ENCODE measurements at regions not wholly inside any gene's neighbourhood (a gene's known extent, or its start where the extent isn't known, plus 50 kb on each side); places are given as distances from the start of the nearest gene placed in this dataset.

DNA sequence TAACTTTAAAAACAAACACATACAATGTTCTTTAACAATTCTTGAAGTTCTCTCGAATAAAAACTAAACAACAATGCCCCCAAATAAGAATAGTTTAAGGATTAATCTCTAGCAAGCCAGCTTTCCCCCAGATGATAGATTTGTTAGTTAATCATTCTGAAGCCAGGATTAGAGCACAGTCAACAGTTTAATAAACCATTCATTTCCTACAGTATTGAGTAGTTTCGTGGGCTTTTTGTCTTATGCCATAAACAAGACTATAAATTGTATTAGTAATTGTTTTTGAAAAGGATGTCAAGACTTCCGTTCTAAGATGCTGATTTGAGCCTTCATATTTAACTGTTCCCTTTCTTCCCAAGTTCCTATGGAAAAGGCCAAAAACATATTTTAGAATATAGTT is 136.6 kb downstream of the PIK3R1 start:
- no peak for DNase-seq (ENCODE audit: low read depth in 2 of 2)

- DNase-seq (ENCODE audit: low read depth in 2 of 2) = no peak
These were observed 138.0 kb downstream of the PIK3R1 start for GRCh38 chr5:68353605-68354004.

DNA sequence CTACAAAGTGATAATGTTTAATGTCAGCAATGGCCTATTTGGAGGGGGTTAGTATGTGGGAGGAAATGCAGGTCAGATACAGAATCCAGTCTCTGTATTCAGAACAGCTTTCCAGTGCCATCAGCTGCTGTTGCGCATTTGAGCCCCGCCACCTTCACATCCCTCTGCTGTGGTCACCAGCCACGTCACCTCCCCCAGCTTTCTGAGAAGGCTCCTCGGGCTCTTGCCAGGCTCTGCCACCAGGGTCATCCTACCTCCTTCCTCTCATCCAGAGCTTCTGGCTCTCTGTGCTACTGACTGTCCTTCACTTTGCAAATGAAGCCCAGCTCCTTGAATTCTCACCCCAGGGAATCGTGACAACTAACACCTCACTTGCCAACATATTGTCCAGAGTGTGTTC is 138.8 kb downstream of the PIK3R1 start:
- no peak for DNase-seq (ENCODE audit: low read depth in 2 of 2)

- no peak for DNase-seq (ENCODE audit: low read depth in 2 of 2)
These were observed 140.7 kb downstream of the PIK3R1 start for GRCh38 chr5:68356216-68356615.

DNA sequence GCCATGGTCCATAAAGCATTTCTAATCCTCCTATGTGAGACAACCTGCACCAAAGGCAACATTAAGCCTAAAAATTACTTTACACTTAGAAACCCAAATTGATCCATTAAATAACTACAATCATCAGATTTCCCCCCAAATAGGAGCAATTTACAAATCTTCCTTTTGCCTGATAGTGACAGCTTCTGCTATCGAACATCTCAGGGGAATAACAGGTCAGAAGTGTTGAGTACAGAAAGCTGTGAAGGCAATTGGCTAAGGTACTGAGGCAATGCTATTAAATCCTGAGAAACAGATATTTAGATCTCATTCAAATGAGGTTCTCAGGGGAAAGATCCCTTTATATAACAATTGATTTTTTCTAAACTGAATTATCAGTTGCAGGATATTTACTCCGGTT is 141.1 kb downstream of the PIK3R1 start:
- no peak for DNase-seq (ENCODE audit: low read depth in 2 of 2)

DNA sequence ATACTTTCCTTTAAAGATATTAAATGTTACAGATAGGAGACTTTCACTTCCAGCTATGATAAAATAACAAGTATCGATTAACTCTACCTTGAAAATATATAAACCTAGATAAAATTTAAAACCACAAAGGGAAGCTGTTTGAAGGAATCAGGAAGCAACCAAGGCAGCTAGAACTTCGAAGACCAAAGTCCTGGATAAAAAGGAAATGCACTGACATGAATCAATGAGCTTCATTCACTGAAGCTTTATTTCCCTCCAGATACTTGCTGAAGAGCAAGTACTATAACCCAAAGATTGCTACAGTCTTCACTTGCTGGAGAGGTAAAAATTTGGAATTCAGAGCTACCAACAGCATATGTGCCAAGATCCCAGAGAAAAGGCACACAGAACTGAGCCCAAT is 144.1 kb downstream of the PIK3R1 start:
- no peak for DNase-seq (ENCODE audit: low read depth in 2 of 2)

- DNase-seq (ENCODE audit: low read depth in 2 of 2) = no peak
These were observed 146.8 kb downstream of the PIK3R1 start for GRCh38 chr5:68362331-68362730.

- DNase-seq (ENCODE audit: low read depth in 2 of 2) = no peak
These were observed 150.3 kb downstream of the PIK3R1 start for GRCh38 chr5:68365889-68366288.

- DNase-seq (ENCODE audit: low read depth in 2 of 2) = no peak
These were observed 151.7 kb downstream of the PIK3R1 start for GRCh38 chr5:68367287-68367686.

DNA sequence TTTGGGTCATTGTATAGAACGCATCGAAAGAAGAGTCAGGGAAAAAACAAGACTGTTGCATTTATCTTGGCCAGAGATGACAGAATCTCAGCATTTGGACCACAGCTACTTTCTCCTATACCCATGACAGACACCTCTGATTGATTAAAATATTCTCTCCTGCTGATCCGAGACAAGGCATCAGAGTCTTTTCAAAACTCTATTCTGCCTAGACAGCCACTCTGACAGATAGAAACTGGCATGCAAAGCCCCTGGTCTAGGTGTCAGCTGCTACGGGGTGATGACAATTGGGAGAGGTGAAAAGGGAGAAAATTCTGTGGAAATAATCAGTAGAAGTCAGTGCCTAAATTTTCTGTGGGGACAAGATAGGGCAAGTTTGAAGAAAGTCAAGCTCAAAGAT is 152.2 kb downstream of the PIK3R1 start:
- DNase-seq (ENCODE audit: low read depth in 2 of 2) = no peak

GRCh38 chr5:68368311-68369022 is 152.9 kb downstream of the PIK3R1 start:
- DNase-seq (ENCODE audit: low read depth in 2 of 2) = no peak

DNA sequence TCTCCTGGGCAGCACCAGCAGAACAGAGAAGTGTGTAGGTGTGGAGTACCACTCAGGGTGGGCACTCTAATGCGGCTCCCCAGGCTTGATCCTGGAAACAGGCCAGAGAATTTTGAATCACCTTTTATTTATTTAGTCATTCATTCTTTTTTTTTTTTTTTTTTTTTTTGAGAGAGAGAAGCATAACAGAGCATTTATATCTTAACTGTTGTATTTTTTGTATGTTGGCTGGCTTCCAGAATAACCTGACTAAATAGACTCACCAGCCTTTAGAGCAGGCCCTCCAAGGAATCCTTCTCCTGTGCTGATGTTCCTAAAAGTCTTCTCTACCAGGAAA is 153.4 kb downstream of the PIK3R1 start:
- no peak for DNase-seq (ENCODE audit: low read depth in 2 of 2)

GRCh38 chr5:68369457-68370125 is 154.0 kb downstream of the PIK3R1 start:
- DNase-seq (ENCODE audit: low read depth in 2 of 2) = no peak

GRCh38 chr5:68370196-68370595 is 154.6 kb downstream of the PIK3R1 start:
- no peak for DNase-seq (ENCODE audit: low read depth in 2 of 2)

DNA sequence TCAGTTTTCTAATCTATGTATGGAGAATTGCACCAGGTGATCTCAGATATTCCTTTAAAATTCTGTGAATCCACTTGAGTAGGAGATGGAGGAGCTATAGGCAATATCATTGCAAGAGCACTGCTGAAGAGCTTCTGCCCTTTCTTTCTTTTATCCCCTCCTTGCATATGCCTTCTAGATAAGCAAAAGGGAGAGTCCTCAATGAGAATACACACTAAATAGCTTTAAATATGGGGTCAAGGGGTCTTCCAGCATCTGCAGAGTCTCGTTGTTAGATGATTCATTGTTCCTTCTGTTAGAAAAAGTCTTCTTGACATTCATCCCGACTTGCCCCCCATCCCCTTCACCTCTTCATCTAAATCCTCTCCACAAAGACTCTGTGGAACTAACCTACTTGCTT is 156.1 kb downstream of the PIK3R1 start:
- no peak for DNase-seq (ENCODE audit: low read depth in 2 of 2)

DNA sequence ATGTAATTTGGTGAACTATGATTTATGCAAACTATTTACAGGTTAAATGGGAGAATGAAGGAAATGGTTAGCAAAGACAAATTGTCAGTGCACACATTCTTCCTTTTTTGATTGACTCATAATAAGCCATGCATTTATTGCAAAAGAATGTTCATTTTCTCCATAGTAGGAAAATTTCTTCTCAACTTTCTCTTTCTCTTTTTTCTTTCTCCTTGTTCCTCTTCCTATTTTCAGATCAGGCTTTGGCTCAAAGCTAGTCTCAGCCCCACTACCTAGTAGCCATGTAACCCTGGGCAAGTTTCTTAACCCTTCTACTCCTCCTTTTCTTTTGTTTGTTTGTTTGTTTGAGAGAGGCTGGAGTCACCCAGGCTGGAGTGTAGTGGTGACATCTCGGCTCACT is 156.6 kb downstream of the PIK3R1 start:
- no peak for DNase-seq (ENCODE audit: low read depth in 2 of 2)

DNA sequence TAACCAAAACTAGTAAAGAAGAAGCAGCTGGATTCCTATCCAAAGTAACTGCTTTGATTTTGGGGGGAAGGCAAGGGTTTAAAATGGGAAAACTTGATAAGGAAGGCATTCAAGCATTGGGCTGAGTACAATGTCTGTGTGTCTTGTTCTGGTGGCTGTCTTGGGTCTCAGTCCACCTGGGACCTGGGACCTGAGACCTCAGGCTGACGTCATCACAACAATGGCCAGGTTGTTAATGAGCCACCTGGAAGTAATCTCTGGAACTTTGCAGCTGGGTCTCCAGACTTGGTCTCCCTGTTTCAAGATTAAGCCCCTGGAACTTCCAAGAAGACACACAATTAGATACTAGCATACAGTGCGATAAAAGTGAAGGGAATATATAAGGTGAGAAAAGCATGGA is 157.5 kb downstream of the PIK3R1 start:
- no peak for DNase-seq (ENCODE audit: low read depth in 2 of 2)

GRCh38 chr5:68374796-68375518 is 159.4 kb downstream of the PIK3R1 start:
- DNase-seq (ENCODE audit: low read depth in 2 of 2) = no peak

DNA sequence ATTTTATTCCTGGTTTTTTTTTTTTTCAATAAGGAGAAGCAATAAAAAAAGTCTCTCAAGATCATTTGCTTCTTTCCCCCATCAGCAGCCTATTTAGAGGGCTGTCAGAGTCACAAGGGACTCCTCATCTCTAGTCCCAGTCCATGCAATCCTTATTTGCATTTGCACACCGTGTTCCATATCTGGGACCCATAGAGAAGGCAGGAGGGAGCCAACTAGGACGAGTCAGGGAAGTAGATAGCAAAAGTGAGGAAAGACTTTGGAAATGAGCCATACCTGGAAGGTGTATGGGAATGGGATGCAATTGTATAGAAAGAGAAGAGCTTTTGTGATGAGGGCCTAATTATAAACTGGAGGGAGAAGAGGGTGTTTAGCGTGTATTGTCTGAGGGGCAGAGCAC is 160.0 kb downstream of the PIK3R1 start:
- DNase-seq (ENCODE audit: low read depth in 2 of 2) = no peak

DNA sequence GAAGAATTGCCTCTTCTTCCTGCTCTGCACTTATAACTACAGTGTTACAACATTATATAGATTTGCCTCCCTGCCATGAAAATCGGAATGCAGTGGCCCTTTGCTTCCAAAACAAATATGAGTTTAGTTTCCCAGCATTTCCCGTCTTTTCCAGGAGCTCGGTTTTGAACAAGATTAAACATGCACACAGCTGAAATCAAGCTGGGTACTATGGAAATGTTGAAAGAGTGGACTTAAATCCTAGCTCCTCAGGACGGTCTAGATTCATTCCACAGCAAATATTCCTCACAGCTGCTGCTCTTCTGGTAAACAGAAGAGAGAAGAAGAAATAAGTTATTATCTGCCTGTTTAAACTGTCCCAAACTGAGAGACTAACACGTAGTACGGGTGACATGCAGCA is 161.4 kb downstream of the PIK3R1 start:
- DNase-seq (ENCODE audit: low read depth in 2 of 2) = no peak

DNA sequence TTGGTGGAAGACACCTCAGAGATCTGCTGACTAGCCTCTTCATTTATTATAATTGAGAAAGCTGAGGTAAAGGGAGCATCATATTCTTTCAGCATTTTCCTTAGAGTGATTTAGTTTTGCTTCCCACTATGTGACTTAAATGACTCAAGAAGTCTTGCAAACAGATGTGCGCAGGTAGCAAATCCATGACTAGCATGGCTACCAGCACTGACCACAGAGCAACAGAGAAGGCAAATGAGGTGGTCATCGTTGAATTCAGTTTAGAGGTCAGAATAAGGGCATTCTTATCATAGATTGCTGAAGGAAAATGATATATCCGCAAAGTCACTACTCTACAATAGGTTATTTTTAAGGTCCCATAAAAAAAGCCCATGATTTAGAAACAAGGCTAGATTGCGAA is 162.2 kb downstream of the PIK3R1 start:
- DNase-seq (ENCODE audit: low read depth in 2 of 2) = no peak

- DNase-seq (ENCODE audit: low read depth in 2 of 2) = no peak
These were observed 162.8 kb downstream of the PIK3R1 start for GRCh38 chr5:68378204-68378820.

Data from stimulated activated CD8-positive, alpha-beta memory T cell treated with anti-CD3 and anti-CD28 coated beads, Interleukin-7, amount 100 ng/mL, for 1 hour (primary cell).